ENCODE measurements at regions not wholly inside any gene's neighbourhood (a gene's known extent, or its start where the extent isn't known, plus 50 kb on each side); places are given as distances from the start of the nearest gene placed in this dataset.
"Not testable (repeated sequence)": the region's sequence is repeated elsewhere in the genome, so short reads cannot be mapped to it uniquely, and the experiment has no call there.

DNA sequence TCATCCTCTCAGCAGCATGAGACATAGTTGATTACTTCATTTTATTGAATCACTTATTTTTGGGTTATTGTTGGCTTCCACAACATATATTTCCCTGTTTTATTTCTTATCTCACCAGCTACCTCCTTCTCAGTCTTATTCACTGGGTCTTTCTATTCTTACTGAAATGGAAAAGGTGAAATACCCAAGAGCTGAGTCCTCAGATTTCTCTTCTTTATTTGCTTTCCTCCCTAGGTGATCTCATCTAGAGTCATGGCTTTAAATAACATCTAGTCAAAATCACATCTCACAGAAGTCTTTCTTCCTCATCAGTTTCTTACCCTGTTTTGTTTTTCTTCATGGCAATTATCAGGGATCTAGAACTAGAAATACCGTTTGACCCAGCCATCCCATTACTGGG is 105.0 kb upstream of the RBBP8 start:
- no peak for DNase-seq

GRCh38 chr18:22828583-22828982 is 104.5 kb upstream of the RBBP8 start:
- not testable (repeated sequence) for DNase-seq

GRCh38 chr18:22829781-22830180 is 103.3 kb upstream of the RBBP8 start:
- no peak for DNase-seq

- no peak for DNase-seq
These were observed 102.6 kb upstream of the RBBP8 start for GRCh38 chr18:22830511-22830910.

DNA sequence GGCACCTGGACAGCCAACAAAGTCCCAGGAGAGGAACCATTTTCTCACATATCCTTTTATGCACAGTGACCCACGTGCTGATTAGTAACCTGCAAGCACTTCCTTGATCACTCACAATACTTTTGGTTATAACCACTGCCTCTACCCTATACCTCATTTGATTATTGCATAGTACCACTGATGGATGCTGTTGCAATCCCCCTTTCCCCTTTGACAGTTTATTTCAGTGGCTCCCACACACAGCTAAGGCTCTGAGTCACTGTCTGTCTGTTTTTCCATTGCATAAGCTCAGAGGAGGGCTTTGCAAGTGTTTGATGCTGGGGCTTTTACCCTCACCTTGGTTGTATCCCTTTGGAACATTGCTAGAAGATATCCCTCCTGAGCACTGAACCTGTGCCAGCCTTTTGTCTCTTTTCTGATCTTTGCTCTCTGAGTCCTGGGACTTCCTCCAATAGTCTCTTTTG is 101.7 kb upstream of the RBBP8 start:
- DNase-seq: no peak

DNA sequence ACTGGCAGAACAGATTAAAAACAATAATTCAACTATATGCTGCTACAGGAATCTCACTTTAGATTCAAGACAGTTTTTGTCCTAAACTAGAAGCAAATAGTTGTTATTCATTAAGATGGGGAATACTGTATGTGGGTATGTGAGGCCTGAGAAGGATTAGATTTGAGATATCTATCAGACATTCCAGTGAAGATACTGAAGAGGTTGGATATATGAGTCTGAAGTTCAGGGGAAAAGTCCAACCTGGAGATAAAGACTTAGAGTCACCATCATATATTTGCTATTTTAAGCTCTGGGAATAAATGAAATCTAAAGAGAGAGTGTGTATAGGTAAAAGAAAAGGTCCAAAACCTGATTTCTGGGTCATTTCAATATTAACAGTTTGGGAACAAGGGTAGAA is 96.2 kb upstream of the RBBP8 start:
- DNase-seq: no peak

- DNase-seq: no peak
These were observed 94.9 kb upstream of the RBBP8 start for GRCh38 chr18:22838221-22838620.

GRCh38 chr18:22838639-22839277 is 94.4 kb upstream of the RBBP8 start:
- DNase-seq: peak; percentile 11

DNA sequence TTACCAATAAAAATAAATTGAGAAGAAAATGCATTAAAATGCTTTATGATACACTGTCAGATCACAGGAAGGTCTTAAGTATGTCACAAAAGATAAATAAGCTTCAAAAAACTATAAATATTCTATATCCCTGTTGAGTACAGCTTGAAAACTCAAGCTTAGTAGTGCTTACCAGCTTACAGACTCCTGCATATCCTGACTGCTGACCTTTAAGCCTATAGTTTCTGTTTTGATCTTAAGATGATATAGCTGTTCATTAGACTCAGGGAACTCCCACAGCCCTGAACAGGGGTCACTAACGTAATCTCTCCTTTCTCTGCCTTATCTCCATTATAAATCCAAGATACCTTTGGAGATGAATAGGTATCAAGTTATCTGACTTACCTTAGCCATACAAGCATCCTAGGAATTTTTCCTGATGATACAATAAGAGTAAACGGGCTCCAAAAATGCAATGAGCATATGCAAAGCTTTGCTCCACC is 93.7 kb upstream of the RBBP8 start:
- no peak for DNase-seq

DNA sequence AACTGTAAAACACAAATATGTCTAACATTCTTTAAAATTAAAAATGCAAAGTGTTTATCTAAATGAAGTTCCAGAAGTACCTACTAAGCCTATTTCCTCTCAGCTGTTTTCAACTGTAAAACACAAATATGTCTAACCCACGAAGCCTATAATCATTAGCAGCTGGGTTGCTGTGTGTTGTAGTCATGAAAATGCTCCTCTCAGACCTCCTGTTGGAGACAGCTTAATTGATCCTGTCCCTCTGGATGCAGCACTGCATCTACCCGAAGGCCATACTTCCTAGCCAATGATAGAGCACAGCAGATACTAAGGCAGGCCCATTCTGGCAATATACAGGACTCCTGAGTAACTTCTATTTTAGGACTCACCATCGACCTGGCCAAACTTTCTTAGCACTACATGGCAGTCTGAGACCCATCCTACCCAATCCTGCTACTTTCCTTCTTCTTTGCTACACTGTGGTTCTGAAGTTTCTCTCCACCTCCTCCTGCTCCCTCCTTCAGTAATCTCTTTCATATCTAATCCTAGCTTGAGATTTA is 92.5 kb upstream of the RBBP8 start:
- DNase-seq: no peak

DNA sequence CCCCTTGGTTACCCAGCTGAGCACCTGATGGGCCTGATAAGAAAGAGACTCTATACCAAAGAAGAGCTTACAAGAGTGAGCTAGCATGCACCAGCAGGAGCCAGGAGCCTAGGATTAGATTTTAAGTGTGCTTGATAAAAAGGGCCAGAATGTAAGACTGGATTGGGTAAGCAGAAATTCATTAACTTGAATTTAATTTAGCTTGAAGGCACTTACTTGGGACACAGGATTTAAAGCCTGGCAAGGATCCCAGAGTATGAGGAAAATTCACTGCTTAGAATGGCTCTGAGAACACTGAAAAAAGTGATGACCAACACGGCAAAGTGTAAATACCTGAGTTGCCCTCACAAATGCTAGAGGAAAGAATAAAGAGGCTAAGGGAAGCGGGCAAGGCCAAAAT is 91.3 kb upstream of the RBBP8 start:
- no peak for DNase-seq

GRCh38 chr18:22844190-22844589 is 88.9 kb upstream of the RBBP8 start:
- DNase-seq: no peak

DNA sequence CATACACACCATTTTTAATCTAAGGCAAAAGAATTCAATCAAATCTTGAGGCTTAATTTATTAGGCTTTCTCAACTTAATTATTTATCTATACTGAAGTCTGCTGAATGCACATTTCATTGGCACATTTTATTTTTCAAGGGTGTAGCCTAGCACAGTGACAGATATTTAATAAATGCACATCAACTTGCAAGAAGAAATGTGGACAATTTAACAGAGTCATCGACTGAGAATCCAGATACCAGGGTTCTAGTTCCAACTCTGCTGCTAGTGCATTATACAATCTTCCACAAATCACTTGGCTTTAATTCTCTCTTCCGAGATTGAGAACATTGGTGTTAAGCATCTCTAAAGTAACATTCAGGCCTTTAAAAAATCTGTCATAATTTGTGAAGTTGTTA is 88.5 kb upstream of the RBBP8 start:
- no peak for DNase-seq

DNA sequence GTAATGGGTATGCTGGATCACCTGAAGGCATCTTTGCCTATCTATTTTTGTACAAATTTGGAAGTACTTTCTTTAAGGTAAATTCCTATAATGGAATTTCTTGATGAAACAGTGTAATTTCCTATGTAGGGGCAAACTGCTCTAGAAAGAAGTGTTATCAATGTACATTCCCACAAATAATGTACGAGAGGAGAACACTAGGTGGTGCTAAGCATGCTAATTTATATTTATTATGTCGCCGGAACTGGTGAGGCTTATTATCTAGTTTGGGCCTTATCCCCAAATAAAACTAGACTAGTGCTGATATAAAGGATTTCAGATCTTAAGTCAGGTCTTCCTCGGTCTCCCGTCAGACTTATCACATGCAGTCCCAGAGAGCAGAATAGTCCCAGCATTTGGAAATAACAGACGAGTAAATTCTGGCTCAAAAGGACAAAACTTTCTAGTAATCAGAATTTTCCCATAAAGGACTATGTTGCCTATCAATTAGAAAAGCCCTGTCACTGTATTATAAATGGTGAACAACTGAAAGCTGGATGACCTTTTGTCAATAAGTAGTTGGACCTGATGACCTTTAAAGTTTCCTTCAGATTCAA is 86.9 kb upstream of the RBBP8 start:
- DNase-seq: no peak

DNA sequence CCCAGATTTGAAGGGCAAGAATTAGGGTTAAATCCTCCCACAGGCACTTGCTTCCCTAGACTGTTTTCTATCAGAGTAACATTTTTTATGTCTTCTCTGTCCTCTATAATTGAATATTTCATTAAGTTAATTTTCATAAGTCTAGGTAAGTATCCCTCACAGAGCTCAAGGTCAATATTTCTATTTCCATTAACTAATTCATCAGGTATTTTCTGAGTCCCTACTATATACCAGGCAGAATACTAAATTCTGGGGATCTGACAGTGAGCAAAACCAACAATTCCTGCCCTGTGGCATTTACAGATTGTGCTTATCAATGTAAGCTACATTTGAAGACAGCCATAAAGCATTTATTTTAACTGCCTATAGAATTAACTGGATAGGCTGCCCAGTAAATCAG is 86.4 kb upstream of the RBBP8 start:
- DNase-seq: no peak

DNA sequence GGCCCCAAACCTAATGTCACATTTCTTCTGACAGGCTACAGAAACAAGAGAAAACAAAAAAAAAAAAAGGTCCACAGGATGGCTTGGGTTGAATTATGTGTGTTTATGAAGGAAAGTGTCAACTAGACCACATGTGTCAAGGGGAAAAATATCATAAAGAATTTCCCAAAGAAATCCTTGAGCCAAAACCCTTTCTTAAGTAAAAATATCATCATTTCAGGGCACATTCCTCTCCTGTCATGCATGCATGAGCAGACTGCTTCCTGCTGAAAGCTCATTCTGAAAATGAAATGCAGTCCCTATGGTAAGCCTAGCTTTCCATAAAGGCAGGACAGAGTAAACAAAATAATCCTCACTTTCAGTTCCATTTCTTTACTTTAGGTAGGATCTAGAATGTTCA is 85.7 kb upstream of the RBBP8 start:
- no peak for DNase-seq

GRCh38 chr18:22847867-22848451 is 85.2 kb upstream of the RBBP8 start:
- no peak for DNase-seq

DNA sequence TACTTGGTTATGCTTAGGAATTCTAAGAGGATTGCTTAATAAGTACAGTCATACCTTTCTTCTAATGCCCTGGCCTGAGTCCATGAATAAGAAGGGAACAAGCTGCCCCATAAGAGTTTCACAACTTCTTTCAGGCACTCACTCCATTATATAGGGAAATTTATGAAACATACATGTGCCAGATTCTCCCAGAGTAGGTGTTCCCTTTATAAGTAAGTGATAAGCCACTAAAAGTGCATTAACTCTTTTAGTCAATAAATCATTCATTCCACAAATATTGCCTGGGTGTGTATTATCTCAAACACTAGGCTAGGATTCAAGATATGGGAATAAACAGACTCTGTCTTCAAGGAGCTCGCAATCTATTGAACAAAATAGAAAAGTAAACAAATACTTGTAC is 84.5 kb upstream of the RBBP8 start:
- no peak for DNase-seq

DNA sequence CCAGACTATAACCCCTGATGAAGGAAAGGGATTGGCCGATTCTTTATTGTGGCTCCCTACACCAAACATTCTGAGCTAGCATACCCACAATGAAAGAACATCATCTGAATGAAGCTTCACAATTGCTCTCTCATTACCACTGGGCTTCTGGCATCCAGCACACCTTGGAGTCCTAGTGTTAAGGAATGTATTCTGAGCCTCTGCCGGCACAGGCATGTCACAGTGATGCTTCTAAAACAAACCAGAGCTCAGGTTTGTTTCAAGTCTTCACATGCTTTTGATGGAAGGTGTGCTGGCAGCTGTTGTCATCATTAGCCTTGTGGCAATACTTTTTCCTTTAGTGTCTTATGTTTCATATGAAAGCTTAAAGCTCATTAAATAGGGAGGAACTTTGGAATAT is 76.3 kb upstream of the RBBP8 start:
- DNase-seq: no peak

DNA sequence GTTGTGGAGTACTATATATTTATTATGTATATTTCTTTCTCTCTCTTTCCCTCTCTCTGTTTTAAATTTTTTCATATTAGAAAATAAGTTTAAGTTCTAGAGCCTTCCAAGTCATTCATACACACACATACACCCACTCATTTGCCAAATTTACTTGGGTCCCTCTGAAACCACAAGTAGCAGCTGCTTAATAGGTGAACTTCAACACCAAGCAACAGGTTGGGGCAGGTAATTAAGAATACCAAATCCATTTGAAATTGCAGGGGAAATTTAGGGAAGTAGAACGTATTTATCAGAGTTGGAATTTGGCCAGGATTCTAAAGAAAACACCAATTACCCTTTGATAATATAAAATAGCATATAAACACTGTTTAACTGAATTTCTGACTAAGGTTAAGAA is 75.0 kb upstream of the RBBP8 start:
- DNase-seq: no peak

GRCh38 chr18:22860807-22861206 is 72.3 kb upstream of the RBBP8 start:
- DNase-seq: no peak

DNA sequence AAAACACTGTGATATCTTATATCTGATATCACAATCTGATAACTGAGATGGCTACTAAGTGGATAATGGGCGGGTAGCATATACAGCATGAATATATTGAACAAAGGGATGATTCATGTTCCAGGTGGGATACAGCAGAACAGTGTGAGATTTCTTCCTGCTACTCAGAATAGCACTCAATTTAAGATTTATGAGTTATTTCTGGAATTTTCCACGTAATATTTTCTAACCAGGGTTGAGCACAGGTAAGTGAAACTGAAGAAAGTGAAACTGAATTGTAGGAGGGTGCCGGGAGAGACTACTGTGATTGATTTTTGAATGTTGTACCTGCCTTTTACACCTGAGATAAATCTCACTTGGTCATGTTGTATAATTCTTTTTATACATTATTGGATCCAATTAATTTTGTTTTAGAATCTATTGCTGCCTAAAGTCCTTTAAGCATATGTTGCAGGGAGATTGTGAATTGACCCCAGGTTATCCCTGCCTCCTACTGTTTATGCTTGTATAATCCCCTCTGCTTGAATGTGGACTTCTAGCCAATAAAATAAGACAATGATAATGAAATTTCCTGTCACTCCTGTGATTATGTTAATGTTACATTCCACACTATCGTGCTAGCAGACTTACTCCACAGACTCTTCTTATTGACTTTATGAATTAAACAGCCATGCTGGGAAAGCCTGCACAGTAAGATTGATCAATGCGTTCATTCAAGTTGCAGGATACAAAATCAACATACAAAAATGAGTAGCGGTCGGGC is 67.6 kb upstream of the RBBP8 start:
- DNase-seq: no peak

DNA sequence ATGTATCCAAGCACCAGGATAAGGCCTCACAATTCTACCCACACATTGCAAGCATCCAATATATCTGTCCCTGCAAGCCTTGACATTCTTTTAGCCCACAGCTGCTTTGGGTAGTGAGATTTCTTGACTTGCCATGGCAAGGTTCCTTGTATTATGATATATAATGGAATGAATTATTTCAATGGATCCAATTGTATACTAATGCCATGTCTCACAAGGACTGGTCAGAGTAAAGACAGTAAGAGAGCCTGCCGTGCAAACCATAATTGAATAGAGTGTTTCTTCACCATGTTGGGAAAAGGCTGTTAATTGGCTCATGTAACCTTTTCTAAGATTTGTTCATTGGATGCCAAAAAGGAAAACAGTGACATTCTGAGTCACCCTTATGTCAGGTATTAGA is 64.3 kb upstream of the RBBP8 start:
- no peak for DNase-seq

Data from stimulated activated CD4-positive, alpha-beta T cell treated with anti-CD3 and anti-CD28 coated beads, Interleukin-15, amount 100 ng/mL, for 24 hours (primary cell).